Ascending aorta (tissue), 2 donors: ENCODE measurements at regions not wholly inside any gene's neighbourhood (a gene's known extent, or its start where the extent isn't known, plus 50 kb on each side); places are given as distances from the start of the nearest gene placed in this dataset.

ENCODE experiments used
- DNase-seq, 2 donors: peaks; one replicate each; pipeline ENCODE4 v3.0.0-alpha.2; 2019; ENCODE audit warnings: low spot score in 2 of 2
- H3K27ac ChIP-seq, 2 donors: fragments of 200-600 bp; sonication (generic); one replicate each; pipeline ENCODE4 v1.5.1; 2016 to 2017; ENCODE audit warnings: mild to moderate bottlenecking in 1 of 2
- H3K27me3 ChIP-seq: fragments of 200-600 bp; sonication (generic); one replicate; pipeline ENCODE4 v1.5.1; 2017
- H3K36me3 ChIP-seq, 2 donors: fragments of 200-600 bp; sonication (generic); one replicate each; pipeline ENCODE4 v1.5.1; 2016
- H3K4me1 ChIP-seq, 2 donors: fragments of 200-600 bp; sonication (generic); one replicate each; pipeline ENCODE4 v1.5.1; 2016 to 2017; ENCODE audit warnings: mild to moderate bottlenecking in 1 of 2
- H3K4me3 ChIP-seq, 2 donors: fragments of 200-600 bp; sonication (generic); one replicate each; pipeline ENCODE4 v1.5.1; 2016 to 2017; ENCODE audit warnings: mild to moderate bottlenecking in 1 of 2
- H3K9me3 ChIP-seq, 2 donors: fragments of 200-600 bp; sonication (generic); one replicate each; pipeline ENCODE4 v1.5.1; 2016
- CTCF ChIP-seq, 3 experiments: fragments of 200-600 bp in 2 of 3; fragments of 450-650 bp in 1 of 3; sonication (generic) in 2 of 3; IDR thresholded peaks; one replicate each; pipeline ENCODE4 v1.5.1; 2016 to 2019; ENCODE audit warnings: antibody characterized with exemption in 3 of 3, mild to moderate bottlenecking in 1 of 3, moderate library complexity in 1 of 3
- intact Hi-C: fragments of 100-400 bp; cut with DNase I; formaldehyde crosslinking; loops from one replicate; pipeline ENCODE4 v1.15.1; 2023

- no peak for DNase-seq
- Histone ChIP-seq H3K27ac (no peak overlapping the region), H3K27me3 (no peaks in the 10 kb centered on the region), H3K4me1 (no peaks in the 10 kb centered on the region), H3K36me3 (no peaks in the 10 kb centered on the region), H3K4me3 (no peak overlapping the region), H3K9me3 (no peaks in the 10 kb centered on the region)
- no peak for TF ChIP-seq CTCF (IDR thresholded peaks at IDR 0.05)
- intact Hi-C loops, result no loop called here
These were observed 604.5 kb upstream of the KLF4 start for GRCh38 chr9:108093773-108094675.

GRCh38 chr9:108088916-108089315, 599.3 kb upstream of the KLF4 start:
- H3K27me3 ChIP-seq, result no peaks in the 10 kb centered on the region
- H3K4me1 ChIP-seq, result no peaks in the 10 kb centered on the region
- no peak for DNase-seq
- intact Hi-C loops, result no loop called here
- H3K9me3 ChIP-seq, result no peaks in the 10 kb centered on the region
- no peaks in the 10 kb centered on the region for H3K36me3 ChIP-seq
- no peak overlapping the region for H3K4me3 ChIP-seq
- no peak for TF ChIP-seq CTCF (IDR thresholded peaks at IDR 0.05)
- no peak overlapping the region for H3K27ac ChIP-seq

GRCh38 chr9:108087781-108088180, 598.2 kb upstream of the KLF4 start:
- Histone ChIP-seq H3K9me3 (no peaks in the 10 kb centered on the region), H3K27me3 (no peaks in the 10 kb centered on the region), H3K4me3 (no peak overlapping the region), H3K36me3 (no peaks in the 10 kb centered on the region), H3K27ac (no peak overlapping the region), H3K4me1 (no peaks in the 10 kb centered on the region)
- DNase-seq, result no peak
- no peak for TF ChIP-seq CTCF (IDR thresholded peaks at IDR 0.05)
- intact Hi-C loops, result no loop called here

- Histone ChIP-seq H3K9me3 (no peaks in the 10 kb centered on the region), H3K4me3 (no peak overlapping the region), H3K36me3 (no peaks in the 10 kb centered on the region), H3K4me1 (no peaks in the 10 kb centered on the region), H3K27me3 (no peaks in the 10 kb centered on the region), H3K27ac (no peak overlapping the region)
- TF ChIP-seq CTCF (IDR thresholded peaks at IDR 0.05), result no peak
- intact Hi-C loops, result no loop called here
- DNase-seq, result no peak
These were observed 597.1 kb upstream of the KLF4 start for GRCh38 chr9:108086624-108087023.

- no peak for DNase-seq
- intact Hi-C loops, result no loop called here
These were observed 595.7 kb upstream of the KLF4 start for GRCh38 chr9:108085294-108085693.

More at GRCh38 chr9:108085294-108085693, 595.7 kb upstream of the KLF4 start:
- Histone ChIP-seq H3K9me3 (no peaks in the 10 kb centered on the region), H3K27me3 (no peaks in the 10 kb centered on the region), H3K4me3 (no peak overlapping the region), H3K4me1 (no peaks in the 10 kb centered on the region), H3K27ac (no peak overlapping the region), H3K36me3 (no peaks in the 10 kb centered on the region)
- TF ChIP-seq CTCF (IDR thresholded peaks at IDR 0.05), result no peak
